GM23338 (cell line): ENCODE measurements at regions not wholly inside any gene's neighbourhood (a gene's known extent, or its start where the extent isn't known, plus 50 kb on each side); places are given as distances from the start of the nearest gene placed in this dataset.

ENCODE experiments used
- ATAC-seq: fragments of 200-7000 bp; cut with Tn5 transposase; 3 replicates; pipeline ENCODE4 v1.9.1; 2020
- DNase-seq: peaks from one replicate; pipeline ENCODE4 v3.0.0-alpha.2; 2015; ENCODE audit warnings: low spot score
- H2AFZ ChIP-seq: fragments of 200-600 bp; sonication (generic); 2 replicates; pipeline ENCODE4 v1.8.0; 2016; ENCODE audit warnings: antibody characterized with exemption, mild to moderate bottlenecking, moderate library complexity
- H3F3A ChIP-seq: fragments of 200-600 bp; sonication (generic); replicated peaks from 2 replicates; pipeline ENCODE4 v1.8.0; 2017; ENCODE audit warnings: antibody characterized with exemption, mixed run types, low read depth
- H3K27ac ChIP-seq: fragments of 200-600 bp; sonication (generic); 2 replicates; pipeline ENCODE4 v1.6.1; 2016; ENCODE audit warnings: low read depth
- H3K27me3 ChIP-seq: fragments of 200-600 bp; sonication (generic); 2 replicates; pipeline ENCODE4 v1.8.0; 2016; ENCODE audit warnings: mild to moderate bottlenecking, mixed run types, moderate library complexity; ENCODE audit not compliant: insufficient read depth
- H3K36me3 ChIP-seq: fragments of 200-600 bp; sonication (generic); 2 replicates; pipeline ENCODE4 v1.8.0; 2016; ENCODE audit warnings: mild to moderate bottlenecking; ENCODE audit not compliant: insufficient read depth
- H3K4me1 ChIP-seq: fragments of 200-600 bp; sonication (generic); 2 replicates; pipeline ENCODE4 v1.8.0; 2016; ENCODE audit warnings: mild to moderate bottlenecking, moderate library complexity; ENCODE audit not compliant: insufficient read depth
- H3K4me2 ChIP-seq: fragments of 200-600 bp; sonication (generic); 2 replicates; pipeline ENCODE4 v1.7.1; 2017; ENCODE audit warnings: mixed run types
- H3K4me3 ChIP-seq: fragments of 200-600 bp; sonication (generic); 2 replicates; pipeline ENCODE4 v1.6.1; 2016; ENCODE audit warnings: mixed run types
- H3K79me2 ChIP-seq: fragments of 200-600 bp; sonication (generic); replicated peaks from 2 replicates; pipeline ENCODE4 v1.8.0; 2017; ENCODE audit warnings: mild to moderate bottlenecking; ENCODE audit not compliant: insufficient read depth
- H3K9me2 ChIP-seq: fragments of 200-600 bp; sonication (generic); 2 replicates; pipeline ENCODE4 v1.8.0; 2017; ENCODE audit not compliant: insufficient read depth
- H4K20me1 ChIP-seq: fragments of 200-600 bp; sonication (generic); replicated peaks from 2 replicates; pipeline ENCODE4 v1.8.0; 2017; ENCODE audit warnings: mild to moderate bottlenecking; ENCODE audit not compliant: insufficient read depth
- H3K27ac Mint-ChIP-seq: 2 replicates; pipeline ENCODE4 v1.8.0; 2020; ENCODE audit warnings: inconsistent platforms, mild to moderate bottlenecking, moderate library complexity, mixed read lengths
- H3K27me3 Mint-ChIP-seq: 3 replicates; pipeline ENCODE4 v1.8.0; 2022; ENCODE audit warnings: low read depth, mild to moderate bottlenecking, moderate library complexity, mixed read lengths, inconsistent platforms; ENCODE audit not compliant: insufficient read depth, poor library complexity
- H3K36me3 Mint-ChIP-seq: 3 replicates; pipeline ENCODE4 v1.8.0; 2021; ENCODE audit warnings: low read depth, mild to moderate bottlenecking, inconsistent platforms, moderate library complexity, mixed read lengths
- H3K4me1 Mint-ChIP-seq: 3 replicates; pipeline ENCODE4 v1.8.0; 2020; ENCODE audit warnings: mild to moderate bottlenecking, inconsistent platforms, mixed read lengths
- H3K4me3 Mint-ChIP-seq: 3 replicates; pipeline ENCODE4 v1.8.0; 2021; ENCODE audit warnings: moderate library complexity, mild to moderate bottlenecking, inconsistent platforms, mixed read lengths
- H3K9me3 Mint-ChIP-seq: 3 replicates; pipeline ENCODE4 v1.8.0; 2020; ENCODE audit warnings: moderate library complexity, mild to moderate bottlenecking, inconsistent platforms, mixed read lengths
- CREB1 ChIP-seq: fragments of 250-450 bp; sonication (Bioruptor Pico); IDR thresholded peaks from 2 replicates; pipeline ENCODE4 v1.5.0; 2020; ENCODE audit warnings: low read depth, mild to moderate bottlenecking, moderate library complexity
- CTCF ChIP-seq, 2 experiments: fragments of 200-600 bp in 1 of 2; sonication (generic) in 1 of 2; conservative IDR thresholded peaks; 2 replicates each; pipeline versions ENCODE4 v1.5.1 to v1.6.1; 2016 to 2017; ENCODE audit warnings: antibody characterized with exemption in 2 of 2, low read depth in 2 of 2, mild to moderate bottlenecking in 2 of 2, moderate library complexity in 1 of 2
- EZH2 ChIP-seq: fragments of 200-600 bp; sonication (generic); IDR thresholded peaks from one replicate; pipeline ENCODE4 v1.8.0; 2017; ENCODE audit warnings: antibody characterized with exemption, mild to moderate bottlenecking, low read depth; ENCODE audit not compliant: unreplicated experiment
- EZH2phosphoT487 ChIP-seq: fragments of 200-600 bp; sonication (generic); IDR thresholded peaks from one replicate; pipeline ENCODE4 v1.8.1; 2018; ENCODE audit warnings: antibody characterized with exemption; ENCODE audit not compliant: unreplicated experiment
- JUNB ChIP-seq: IDR thresholded peaks from one replicate; pipeline ENCODE4 v1.6.1; 2016; ENCODE audit warnings: antibody characterized with exemption; ENCODE audit not compliant: unreplicated experiment
- NANOG ChIP-seq: IDR thresholded peaks from 2 replicates; pipeline ENCODE4 v1.6.1; 2016; ENCODE audit warnings: antibody characterized with exemption, borderline replicate concordance
- POLR2AphosphoS5 ChIP-seq: IDR thresholded peaks from 2 replicates; pipeline ENCODE4 v1.6.1; 2016; ENCODE audit warnings: antibody characterized with exemption, low read depth
- STAT1 ChIP-seq: IDR thresholded peaks from one replicate; pipeline ENCODE4 v1.6.1; 2016; ENCODE audit warnings: antibody characterized with exemption; ENCODE audit not compliant: unreplicated experiment
- ZNF114 ChIP-seq: fragments of 250-450 bp; sonication (Bioruptor Pico); IDR thresholded peaks from 2 replicates; pipeline ENCODE4 v1.5.0; 2020; ENCODE audit warnings: mild to moderate bottlenecking, moderate library complexity
- ZNF331 ChIP-seq: fragments of 250-450 bp; sonication (Bioruptor Pico); IDR thresholded peaks from 2 replicates; pipeline ENCODE4 v1.5.0; 2020; ENCODE audit warnings: low read depth, mild to moderate bottlenecking, moderate library complexity
- TF ChIP-seq, protein P1 (sequence below): IDR thresholded peaks from 2 replicates; pipeline ENCODE4 v1.6.1; 2016; ENCODE audit warnings: antibody characterized with exemption

GRCh38 chr10:133030781-133031180 lies 56.9 kb upstream of the ADGRA1 start (continued):
- no peak for TF ChIP-seq CTCF (conservative IDR thresholded peaks at IDR 0.05; ENCODE audit: low read depth in 2 of 2)

DNA sequence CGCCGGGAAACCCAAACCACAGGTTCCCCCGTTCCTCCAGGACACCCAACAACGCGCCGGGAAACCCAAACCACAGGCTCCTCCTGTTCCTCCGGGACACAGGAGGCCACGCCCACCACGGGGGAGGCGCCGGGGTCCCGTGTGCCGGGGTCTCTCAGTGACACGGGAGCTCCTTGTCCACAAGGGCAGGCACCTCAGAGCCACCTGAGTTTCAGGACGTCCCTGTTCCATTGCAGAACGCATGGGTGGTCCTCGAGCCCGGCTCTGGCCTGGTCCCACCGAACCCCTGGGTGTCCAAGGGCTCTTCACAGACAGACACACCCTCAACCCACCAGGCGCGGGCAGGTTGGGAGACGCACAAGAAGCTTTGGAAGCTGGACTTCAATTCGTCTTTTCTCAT lies 57.6 kb upstream of the ADGRA1 start:
- Mint-ChIP-seq H3K4me1 (peaks cover 15% of the 10 kb centered on the region), H3K4me3 (no peak overlapping the region), H3K27ac (no peak overlapping the region), H3K9me3 (no peaks in the 10 kb centered on the region), H3K27me3 (peaks cover 15% of the 10 kb centered on the region), H3K36me3 (no peaks in the 10 kb centered on the region)
- Histone ChIP-seq H3K27ac (peak overlapping the region; percentile 45; the same call in 1 of the 2 replicates), H3K9me2 (no peaks in the 10 kb centered on the region), H3K4me1 (no peaks in the 10 kb centered on the region), H2AFZ (no peak overlapping the region), H3K27me3 (no peaks in the 10 kb centered on the region), H3K36me3 (no peaks in the 10 kb centered on the region), H4K20me1 (no peaks in the 10 kb centered on the region), H3K4me2 (no peak overlapping the region), H3K4me3 (no peak overlapping the region), H3K79me2 (no peaks in the 10 kb centered on the region), H3F3A (0 out of 2 replicates have a peak, but pooled peaks cover 3% of the 10 kb centered on the region)
- TF ChIP-seq STAT1 (no peak), JUNB (no peak), POLR2AphosphoS5 (no peak), EZH2 (no peak), ZNF331 (CRISPR knock-in tag) (no peak), CREB1 (no peak), ZNF114 (CRISPR knock-in tag) (no peak), CTCF (conservative IDR thresholded peaks at IDR 0.05; ENCODE audit: low read depth in 2 of 2) (no peak), NANOG (no peak), EZH2phosphoT487 (no peak)
- TF ChIP-seq, protein P1, sequence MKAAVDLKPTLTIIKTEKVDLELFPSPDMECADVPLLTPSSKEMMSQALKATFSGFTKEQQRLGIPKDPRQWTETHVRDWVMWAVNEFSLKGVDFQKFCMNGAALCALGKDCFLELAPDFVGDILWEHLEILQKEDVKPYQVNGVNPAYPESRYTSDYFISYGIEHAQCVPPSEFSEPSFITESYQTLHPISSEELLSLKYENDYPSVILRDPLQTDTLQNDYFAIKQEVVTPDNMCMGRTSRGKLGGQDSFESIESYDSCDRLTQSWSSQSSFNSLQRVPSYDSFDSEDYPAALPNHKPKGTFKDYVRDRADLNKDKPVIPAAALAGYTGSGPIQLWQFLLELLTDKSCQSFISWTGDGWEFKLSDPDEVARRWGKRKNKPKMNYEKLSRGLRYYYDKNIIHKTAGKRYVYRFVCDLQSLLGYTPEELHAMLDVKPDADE: no peak
- DNase-seq (no peak), ATAC-seq (no peak)
